ENCODE measurements at regions not wholly inside any gene's neighbourhood (a gene's known extent, or its start where the extent isn't known, plus 50 kb on each side); places are given as distances from the start of the nearest gene placed in this dataset.

GRCh38 chr14:53252141-53252540 lies 99.0 kb upstream of the DDHD1 start:
- H3K4me1 ChIP-seq (replicated peaks in 1 of 2; ENCODE audit: control insufficient read depth in 2 of 2, insufficient read depth in 2 of 2, low read length in 2 of 2), result no peaks in the 10 kb centered on the region
- H3K9me1 ChIP-seq (ENCODE audit: control insufficient read depth, insufficient read depth, low read length), result no peaks in the 10 kb centered on the region
- H3K79me2 ChIP-seq (ENCODE audit: control insufficient read depth, insufficient read depth, low read length), result no peaks in the 10 kb centered on the region
- H3K36me3 ChIP-seq (ENCODE audit: control insufficient read depth, insufficient read depth, low read length), result no peaks in the 10 kb centered on the region
- DNase-seq (ENCODE audit: extremely low read depth in 1 of 4, low spot score in 3 of 4) (no peak), ATAC-seq (no peak), FAIRE-seq (no peak)
- no peak overlapping the region for H3K9ac ChIP-seq (ENCODE audit: insufficient read depth in 1 of 2, low read depth in 2 of 2, low read length in 2 of 2)
- intact Hi-C loops (cut with micrococcal nuclease) (no loop called here), in situ Hi-C loops (cut with MboI) (no loop called here)
- 0% methylated on average over 1 of the region's 1 CpG for WGBS (ENCODE audit: insufficient coverage, low coverage, missing lambda C conversion rate)
- no TSS peak for BruUV-seq (replicated peaks)
- no peaks in the 10 kb centered on the region for H4K20me1 ChIP-seq (replicated peaks; ENCODE audit: control insufficient read depth, insufficient read depth, low read length)
- H3K9me3 ChIP-seq (replicated peaks; ENCODE audit: control insufficient read depth, insufficient read depth, low read depth, low read length), result no peaks in the 10 kb centered on the region
- no peak overlapping the region for H3K4me3 ChIP-seq
- H3K4me2 ChIP-seq (ENCODE audit: insufficient read depth, low read length), result no peak overlapping the region
- no peaks in the 10 kb centered on the region for H3K27me3 ChIP-seq (ENCODE audit: control insufficient read depth in 2 of 2, insufficient read depth in 2 of 2, low read length in 2 of 2)
- no peak overlapping the region for H3K27ac ChIP-seq (ENCODE audit: extremely low read depth, low read depth, low read length)
- no peak overlapping the region for H2AFZ ChIP-seq (ENCODE audit: low read depth, low read length)
- POLR2A ChIA-PET, result no interaction called here
- TF ChIP-seq ZNF316 (IDR thresholded peaks at IDR 0.05), result no peak
- no peak for TF ChIP-seq ZFX (CRISPR knock-in tag; IDR thresholded peaks at IDR 0.05)
- TF ChIP-seq CREBBP (IDR thresholded peaks at IDR 0.05; ENCODE audit: low read depth, low read length), result no peak
- no peak for TF ChIP-seq MTA2 (IDR thresholded peaks at IDR 0.05; ENCODE audit: low read depth)
- CTCF ChIA-PET (ENCODE audit: low intra/inter-chr PET ratio), result no interaction called here

- POLR2A ChIA-PET, result no interaction called here
- H3K27ac ChIP-seq (ENCODE audit: extremely low read depth, low read depth, low read length), result no peak overlapping the region
Observed at GRCh38 chr14:53249059-53249458, 95.9 kb upstream of the DDHD1 start.

More at GRCh38 chr14:53249059-53249458, 95.9 kb upstream of the DDHD1 start:
- in situ Hi-C loops (cut with MboI), result no loop called here
- Histone ChIP-seq H3K27me3 (ENCODE audit: control insufficient read depth in 2 of 2, insufficient read depth in 2 of 2, low read length in 2 of 2) (no peaks in the 10 kb centered on the region), H3K4me3 (no peak overlapping the region), H3K9me3 (replicated peaks; ENCODE audit: control insufficient read depth, insufficient read depth, low read depth, low read length) (no peaks in the 10 kb centered on the region), H3K79me2 (ENCODE audit: control insufficient read depth, insufficient read depth, low read length) (no peaks in the 10 kb centered on the region), H3K9me1 (ENCODE audit: control insufficient read depth, insufficient read depth, low read length) (no peaks in the 10 kb centered on the region), H3K4me1 (replicated peaks in 1 of 2; ENCODE audit: control insufficient read depth in 2 of 2, insufficient read depth in 2 of 2, low read length in 2 of 2) (no peaks in the 10 kb centered on the region), H2AFZ (ENCODE audit: low read depth, low read length) (no peak overlapping the region), H3K4me2 (ENCODE audit: insufficient read depth, low read length) (no peak overlapping the region), H3K36me3 (ENCODE audit: control insufficient read depth, insufficient read depth, low read length) (no peaks in the 10 kb centered on the region), H3K9ac (ENCODE audit: insufficient read depth in 1 of 2, low read depth in 2 of 2, low read length in 2 of 2) (no peak overlapping the region), H4K20me1 (replicated peaks; ENCODE audit: control insufficient read depth, insufficient read depth, low read length) (no peaks in the 10 kb centered on the region)
- CTCF ChIA-PET (ENCODE audit: low intra/inter-chr PET ratio), result no interaction called here
- no peak for ATAC-seq
- FAIRE-seq, result no peak
- TF ChIP-seq, protein P1, sequence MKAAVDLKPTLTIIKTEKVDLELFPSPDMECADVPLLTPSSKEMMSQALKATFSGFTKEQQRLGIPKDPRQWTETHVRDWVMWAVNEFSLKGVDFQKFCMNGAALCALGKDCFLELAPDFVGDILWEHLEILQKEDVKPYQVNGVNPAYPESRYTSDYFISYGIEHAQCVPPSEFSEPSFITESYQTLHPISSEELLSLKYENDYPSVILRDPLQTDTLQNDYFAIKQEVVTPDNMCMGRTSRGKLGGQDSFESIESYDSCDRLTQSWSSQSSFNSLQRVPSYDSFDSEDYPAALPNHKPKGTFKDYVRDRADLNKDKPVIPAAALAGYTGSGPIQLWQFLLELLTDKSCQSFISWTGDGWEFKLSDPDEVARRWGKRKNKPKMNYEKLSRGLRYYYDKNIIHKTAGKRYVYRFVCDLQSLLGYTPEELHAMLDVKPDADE (conservative IDR thresholded peaks at IDR 0.05; ENCODE audit: control insufficient read depth, low read depth, low read length), result no peak
- TF ChIP-seq XRCC4 (IDR thresholded peaks at IDR 0.05; ENCODE audit: extremely low read depth, insufficient read depth, insufficient read length), result no peak
- TF ChIP-seq TCF7 (IDR thresholded peaks at IDR 0.05; ENCODE audit: borderline replicate concordance), result no peak
- no peak for TF ChIP-seq HNRNPLL (IDR thresholded peaks at IDR 0.05; ENCODE audit: low read depth, low read length, poor library complexity, severe bottlenecking)
- TF ChIP-seq MTA2 (IDR thresholded peaks at IDR 0.05; ENCODE audit: low read depth), result no peak
- TF ChIP-seq OTX1 (CRISPR knock-in tag; IDR thresholded peaks at IDR 0.05), result no peak
- no peak for TF ChIP-seq MITF (IDR thresholded peaks at IDR 0.05)
- no TSS peak for BruUV-seq (replicated peaks)
- no peak for DNase-seq (ENCODE audit: extremely low read depth in 1 of 4, low spot score in 3 of 4)
- intact Hi-C loops (cut with micrococcal nuclease), result no loop called here
- WGBS (ENCODE audit: insufficient coverage, low coverage, missing lambda C conversion rate), result 0% methylated on average over 1 of the region's 1 CpG
